ENCODE measurements at regions not wholly inside any gene's neighbourhood (a gene's known extent, or its start where the extent isn't known, plus 50 kb on each side); places are given as distances from the start of the nearest gene placed in this dataset.

- TF ChIP-seq SUZ12 (IDR thresholded peaks at IDR 0.05; ENCODE audit: extremely low read depth, insufficient read depth, insufficient read length) (peak; percentile 50), YY1 (IDR thresholded peaks at IDR 0.05; ENCODE audit: insufficient read depth, insufficient read length) (no peak)
Observed at GRCh38 chr15:96407482-96407881, 77.0 kb downstream of the NR2F2 start.
